HUES48 (cell line): ENCODE measurements at regions not wholly inside any gene's neighbourhood (a gene's known extent, or its start where the extent isn't known, plus 50 kb on each side); places are given as distances from the start of the nearest gene placed in this dataset.

Experiments used
- H3K27ac ChIP-seq: one replicate; pipeline ENCODE4 v1.7.0; 2013; ENCODE audit warnings: low read depth, low read length, inconsistent platforms
- H3K27me3 ChIP-seq: 2 replicates; pipeline ENCODE4 v1.6.1; 2013; ENCODE audit warnings: mild to moderate bottlenecking, low read length; ENCODE audit not compliant: control insufficient read depth, insufficient read depth
- H3K36me3 ChIP-seq: 2 replicates; pipeline ENCODE4 v1.6.1; 2013; ENCODE audit warnings: low read length; ENCODE audit not compliant: control insufficient read depth, insufficient read depth
- H3K4me1 ChIP-seq: 2 replicates; pipeline ENCODE4 v1.6.1; 2013; ENCODE audit warnings: mild to moderate bottlenecking, low read length; ENCODE audit not compliant: control insufficient read depth, insufficient read depth
- H3K4me3 ChIP-seq: 2 replicates; pipeline ENCODE4 v1.5.1; 2013; ENCODE audit warnings: mild to moderate bottlenecking, low read depth, low read length
- H3K9ac ChIP-seq: 2 replicates; pipeline ENCODE4 v1.6.1; 2013; ENCODE audit warnings: mild to moderate bottlenecking, low read depth, low read length, moderate library complexity
- H3K9me3 ChIP-seq: 2 replicates; pipeline ENCODE4 v1.6.1; 2013; ENCODE audit warnings: low read length; ENCODE audit not compliant: control insufficient read depth, insufficient read depth

GRCh38 chr13:103273825-103274224 is 207.6 kb upstream of the SLC10A2 start:
- Histone ChIP-seq H3K36me3 (no peaks in the 10 kb centered on the region), H3K4me1 (peaks cover 3% of the 10 kb centered on the region; the same call in 1 of the 2 replicates), H3K27ac (no peak overlapping the region), H3K9me3 (no peaks in the 10 kb centered on the region; the same call in 1 of the 2 replicates), H3K4me3 (no peak overlapping the region), H3K9ac (no peak overlapping the region), H3K27me3 (no peaks in the 10 kb centered on the region)

GRCh38 chr13:103272770-103273169 is 206.6 kb upstream of the SLC10A2 start:
- no peak overlapping the region for H3K9ac ChIP-seq
- no peak overlapping the region for H3K27ac ChIP-seq
- H3K9me3 ChIP-seq, result peaks cover 10% of the 10 kb centered on the region

GRCh38 chr13:103263448-103263847 is 197.2 kb upstream of the SLC10A2 start:
- H3K9ac ChIP-seq, result no peak overlapping the region
- peaks cover 13% of the 10 kb centered on the region for H3K9me3 ChIP-seq
- no peaks in the 10 kb centered on the region for H3K4me1 ChIP-seq
- no peak overlapping the region for H3K27ac ChIP-seq
- H3K4me3 ChIP-seq, result no peak overlapping the region
- H3K27me3 ChIP-seq, result no peaks in the 10 kb centered on the region
- H3K36me3 ChIP-seq, result no peaks in the 10 kb centered on the region

More at GRCh38 chr13:103272770-103273169, 206.6 kb upstream of the SLC10A2 start:
- no peak overlapping the region for H3K4me3 ChIP-seq
- H3K27me3 ChIP-seq, result no peaks in the 10 kb centered on the region
- H3K36me3 ChIP-seq, result no peaks in the 10 kb centered on the region
- H3K4me1 ChIP-seq, result peaks cover 3% of the 10 kb centered on the region; the same call in 1 of the 2 replicates

DNA sequence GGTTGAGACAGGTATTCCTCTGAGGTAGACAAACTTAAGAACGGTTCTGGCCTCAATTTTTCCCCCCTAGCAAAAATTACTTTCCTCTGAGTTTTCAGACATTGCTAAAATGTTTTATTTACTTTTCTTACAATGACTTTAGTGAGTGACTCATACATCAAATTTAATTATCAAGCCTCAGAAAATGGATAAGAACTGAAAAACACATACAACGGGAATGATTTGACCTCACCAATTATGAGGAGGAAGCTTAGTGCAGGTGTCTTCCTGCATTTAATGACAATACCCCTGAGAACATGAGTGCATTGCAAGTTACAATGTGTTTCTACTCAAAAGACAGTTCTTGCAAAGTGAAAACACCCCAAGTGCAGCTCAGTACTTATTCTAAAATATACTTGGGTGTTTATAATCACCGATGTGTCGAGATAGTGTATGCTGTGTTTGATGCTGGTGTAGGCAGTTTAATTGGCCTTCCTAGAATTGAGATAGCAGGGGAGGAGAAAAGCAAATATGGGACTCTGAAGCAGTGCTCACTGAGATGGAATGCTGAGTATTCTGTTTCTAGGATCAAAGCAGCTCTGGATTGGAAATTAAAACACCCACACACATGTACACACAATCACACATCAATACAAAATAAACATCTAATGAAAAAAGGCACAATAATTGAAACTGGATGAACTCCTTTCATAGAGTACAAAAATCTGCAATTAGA is 189.5 kb upstream of the SLC10A2 start:
- Histone ChIP-seq H3K4me1 (no peaks in the 10 kb centered on the region), H3K9me3 (peaks cover 7% of the 10 kb centered on the region), H3K36me3 (no peaks in the 10 kb centered on the region), H3K9ac (no peak overlapping the region), H3K27me3 (no peaks in the 10 kb centered on the region), H3K4me3 (no peak overlapping the region), H3K27ac (no peak overlapping the region)

GRCh38 chr13:103250071-103250470 is 183.9 kb upstream of the SLC10A2 start:
- Histone ChIP-seq H3K9ac (no peak overlapping the region), H3K27ac (no peak overlapping the region), H3K27me3 (no peaks in the 10 kb centered on the region), H3K36me3 (no peaks in the 10 kb centered on the region), H3K4me1 (no peaks in the 10 kb centered on the region), H3K4me3 (no peak overlapping the region), H3K9me3 (peaks cover 7% of the 10 kb centered on the region)

GRCh38 chr13:103246581-103247200 is 180.5 kb upstream of the SLC10A2 start:
- Histone ChIP-seq H3K4me1 (no peaks in the 10 kb centered on the region), H3K9ac (no peak overlapping the region), H3K27ac (no peak overlapping the region), H3K27me3 (no peaks in the 10 kb centered on the region), H3K9me3 (peaks cover 2% of the 10 kb centered on the region), H3K4me3 (no peak overlapping the region), H3K36me3 (no peaks in the 10 kb centered on the region)

DNA sequence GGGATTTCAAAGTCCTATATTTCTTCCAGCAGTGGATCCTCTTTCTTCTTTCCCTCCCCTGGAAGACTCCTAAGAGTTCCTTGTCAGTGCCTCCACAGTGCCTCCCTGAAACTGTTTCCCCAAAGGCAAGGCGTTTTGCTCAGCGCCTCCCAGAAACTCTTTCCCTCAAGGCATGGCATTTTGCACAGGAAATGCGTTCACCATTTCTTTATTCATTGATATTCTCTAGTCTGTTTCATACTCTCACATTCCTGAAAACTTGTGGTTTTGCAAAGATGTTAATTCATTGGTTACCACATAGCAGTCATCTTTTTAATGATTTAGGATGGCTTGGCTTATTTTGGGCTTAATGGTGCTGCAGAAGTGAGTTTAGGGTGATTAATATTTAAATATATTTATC is 177.3 kb upstream of the SLC10A2 start:
- H3K9ac ChIP-seq, result no peak overlapping the region
- no peaks in the 10 kb centered on the region for H3K4me1 ChIP-seq
- no peaks in the 10 kb centered on the region for H3K9me3 ChIP-seq
- H3K36me3 ChIP-seq, result no peaks in the 10 kb centered on the region
- H3K4me3 ChIP-seq, result no peak overlapping the region
- no peaks in the 10 kb centered on the region for H3K27me3 ChIP-seq
- no peak overlapping the region for H3K27ac ChIP-seq

- Histone ChIP-seq H3K36me3 (no peaks in the 10 kb centered on the region), H3K9ac (no peak overlapping the region), H3K4me3 (no peak overlapping the region), H3K27me3 (no peaks in the 10 kb centered on the region), H3K27ac (no peak overlapping the region), H3K4me1 (no peaks in the 10 kb centered on the region), H3K9me3 (peaks cover 11% of the 10 kb centered on the region; the same call in 1 of the 2 replicates)
Measured at GRCh38 chr13:103238441-103238840, 172.2 kb upstream of the SLC10A2 start.

GRCh38 chr13:103236213-103236612 is 170.0 kb upstream of the SLC10A2 start:
- Histone ChIP-seq H3K27ac (no peak overlapping the region), H3K9ac (no peak overlapping the region), H3K4me1 (no peaks in the 10 kb centered on the region), H3K27me3 (no peaks in the 10 kb centered on the region), H3K4me3 (no peak overlapping the region), H3K36me3 (no peaks in the 10 kb centered on the region), H3K9me3 (peaks cover 16% of the 10 kb centered on the region; the same call in 1 of the 2 replicates)

DNA sequence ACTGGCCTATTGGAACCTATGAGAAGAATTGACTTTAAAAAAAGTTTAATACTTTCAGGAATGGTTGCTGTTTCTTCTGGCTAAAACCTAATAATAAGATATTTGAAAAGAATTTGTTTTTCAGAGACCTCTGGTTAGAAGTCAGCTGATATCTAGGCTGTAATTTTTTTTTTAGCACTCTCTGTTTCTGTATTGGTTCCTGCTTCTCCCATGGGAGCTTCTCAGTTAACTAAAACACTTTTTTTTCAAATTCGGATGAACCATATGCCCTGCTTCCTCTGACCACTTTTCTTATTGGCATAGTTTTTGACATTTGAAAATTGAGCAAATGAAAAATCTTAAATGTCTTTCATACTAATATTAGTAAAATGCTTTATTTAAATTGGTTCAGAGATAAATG is 163.5 kb upstream of the SLC10A2 start:
- Histone ChIP-seq H3K4me3 (no peak overlapping the region), H3K9ac (no peak overlapping the region), H3K36me3 (no peaks in the 10 kb centered on the region), H3K27me3 (no peaks in the 10 kb centered on the region), H3K27ac (no peak overlapping the region), H3K9me3 (peaks cover 15% of the 10 kb centered on the region; the same call in 1 of the 2 replicates), H3K4me1 (no peaks in the 10 kb centered on the region)

DNA sequence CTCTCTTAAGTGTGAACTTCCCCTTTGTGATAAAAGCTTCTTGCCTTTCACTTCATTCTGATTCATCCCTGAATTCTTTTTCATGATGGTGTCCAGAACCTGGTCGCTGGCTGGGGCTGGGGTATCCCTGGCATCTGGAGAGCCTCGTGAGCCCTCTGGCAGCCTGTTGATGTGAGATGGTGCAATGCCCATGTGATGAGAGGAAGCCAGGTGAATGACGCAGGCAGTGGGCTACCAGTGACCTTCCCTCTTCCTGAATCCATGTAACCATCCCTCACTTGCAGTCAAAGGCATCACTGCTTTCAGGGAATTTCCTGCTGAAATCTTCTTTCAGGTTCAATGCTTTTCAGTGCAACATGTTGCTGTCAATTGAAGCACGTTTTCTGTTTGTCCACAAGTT is 158.6 kb upstream of the SLC10A2 start:
- Histone ChIP-seq H3K9me3 (no peaks in the 10 kb centered on the region), H3K27me3 (no peaks in the 10 kb centered on the region), H3K9ac (no peak overlapping the region), H3K4me3 (no peak overlapping the region), H3K4me1 (no peaks in the 10 kb centered on the region), H3K27ac (no peak overlapping the region), H3K36me3 (no peaks in the 10 kb centered on the region)
